ENCODE measurements at regions not wholly inside any gene's neighbourhood (a gene's known extent, or its start where the extent isn't known, plus 50 kb on each side); places are given as distances from the start of the nearest gene placed in this dataset.

DNA sequence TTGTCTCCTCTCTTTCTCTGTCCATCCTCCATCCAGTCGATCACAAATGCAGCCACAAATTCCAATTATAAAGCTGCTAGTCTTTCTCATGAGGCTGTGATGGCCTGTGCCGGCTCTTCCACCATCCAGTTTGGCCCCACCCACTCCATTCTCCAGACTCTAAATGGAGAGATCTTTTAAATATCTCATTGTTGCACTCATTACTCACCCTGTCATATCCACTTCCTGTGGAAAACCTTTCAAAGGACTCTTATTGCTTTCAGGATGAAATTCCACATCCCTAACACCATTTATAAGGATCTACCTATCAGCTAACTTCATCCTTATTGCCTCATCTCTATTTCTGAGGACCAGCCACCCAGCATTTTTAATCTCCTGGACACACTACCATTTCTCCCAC, 70.6 kb downstream of the NRN1 start:
- H3K36me3 ChIP-seq, result no peaks in the 10 kb centered on the region
- intact Hi-C loops (cut with DNase I; ENCODE audit: low total_unique reads), result no loop called here
- DNase-seq (no peak), ATAC-seq (no peak)
- H3K27ac ChIP-seq, result no peak overlapping the region
- H3K4me1 ChIP-seq, result no peaks in the 10 kb centered on the region
- TF ChIP-seq, protein P1, sequence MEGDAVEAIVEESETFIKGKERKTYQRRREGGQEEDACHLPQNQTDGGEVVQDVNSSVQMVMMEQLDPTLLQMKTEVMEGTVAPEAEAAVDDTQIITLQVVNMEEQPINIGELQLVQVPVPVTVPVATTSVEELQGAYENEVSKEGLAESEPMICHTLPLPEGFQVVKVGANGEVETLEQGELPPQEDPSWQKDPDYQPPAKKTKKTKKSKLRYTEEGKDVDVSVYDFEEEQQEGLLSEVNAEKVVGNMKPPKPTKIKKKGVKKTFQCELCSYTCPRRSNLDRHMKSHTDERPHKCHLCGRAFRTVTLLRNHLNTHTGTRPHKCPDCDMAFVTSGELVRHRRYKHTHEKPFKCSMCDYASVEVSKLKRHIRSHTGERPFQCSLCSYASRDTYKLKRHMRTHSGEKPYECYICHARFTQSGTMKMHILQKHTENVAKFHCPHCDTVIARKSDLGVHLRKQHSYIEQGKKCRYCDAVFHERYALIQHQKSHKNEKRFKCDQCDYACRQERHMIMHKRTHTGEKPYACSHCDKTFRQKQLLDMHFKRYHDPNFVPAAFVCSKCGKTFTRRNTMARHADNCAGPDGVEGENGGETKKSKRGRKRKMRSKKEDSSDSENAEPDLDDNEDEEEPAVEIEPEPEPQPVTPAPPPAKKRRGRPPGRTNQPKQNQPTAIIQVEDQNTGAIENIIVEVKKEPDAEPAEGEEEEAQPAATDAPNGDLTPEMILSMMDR (IDR thresholded peaks at IDR 0.05 in 4 of 5, conservative IDR thresholded peaks at IDR 0.05 in 1 of 5), result no peak
- TF ChIP-seq POLR2A (IDR thresholded peaks at IDR 0.05), result no peak
- H3K27me3 ChIP-seq, result peaks cover 0 to 5% (median 0%) of the 10 kb centered on the region in 3 donors
- H3K4me3 ChIP-seq, result no peak overlapping the region
- no peaks in the 10 kb centered on the region for H3K9me3 ChIP-seq
- in situ Hi-C loops (cut with MboI; ENCODE audit: low sequenced_read_pairs in 4 of 4), result no loop called here

DNA sequence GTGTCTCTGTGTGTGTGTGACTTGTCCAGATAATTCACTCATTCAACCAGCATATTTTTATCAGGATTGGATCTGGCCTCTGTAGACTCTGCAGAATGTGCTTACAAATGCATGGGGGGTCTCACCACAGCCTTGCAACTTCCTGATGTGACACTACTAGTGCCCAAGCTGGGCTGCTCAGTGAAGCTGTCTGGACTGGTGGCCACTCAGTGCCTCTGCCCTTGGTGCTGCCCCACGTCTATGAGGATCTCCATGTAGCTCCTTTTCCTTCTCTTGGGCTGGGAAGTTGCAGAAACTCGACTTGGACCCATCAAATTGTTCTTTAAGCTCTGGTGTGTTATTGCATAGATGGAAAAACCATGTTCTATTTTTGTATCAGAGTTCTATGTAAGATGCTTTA, 75.8 kb downstream of the NRN1 start:
- in situ Hi-C loops (cut with MboI; ENCODE audit: low sequenced_read_pairs in 4 of 4) (no loop called here), intact Hi-C loops (cut with DNase I; ENCODE audit: low total_unique reads) (no loop called here)
- H3K36me3 ChIP-seq, result no peaks in the 10 kb centered on the region
- no peak for ATAC-seq
- no peak for TF ChIP-seq POLR2A (IDR thresholded peaks at IDR 0.05)
- TF ChIP-seq, protein P1 (IDR thresholded peaks at IDR 0.05 in 4 of 5, conservative IDR thresholded peaks at IDR 0.05 in 1 of 5), result no peak
- H3K9me3 ChIP-seq, result no peaks in the 10 kb centered on the region
- no peak overlapping the region for H3K27ac ChIP-seq
- peaks cover 0 to 3% (median 0%) of the 10 kb centered on the region in 3 donors for H3K27me3 ChIP-seq
- H3K4me1 ChIP-seq, result no peaks in the 10 kb centered on the region
- no peak overlapping the region for H3K4me3 ChIP-seq
- no peak for DNase-seq

DNA sequence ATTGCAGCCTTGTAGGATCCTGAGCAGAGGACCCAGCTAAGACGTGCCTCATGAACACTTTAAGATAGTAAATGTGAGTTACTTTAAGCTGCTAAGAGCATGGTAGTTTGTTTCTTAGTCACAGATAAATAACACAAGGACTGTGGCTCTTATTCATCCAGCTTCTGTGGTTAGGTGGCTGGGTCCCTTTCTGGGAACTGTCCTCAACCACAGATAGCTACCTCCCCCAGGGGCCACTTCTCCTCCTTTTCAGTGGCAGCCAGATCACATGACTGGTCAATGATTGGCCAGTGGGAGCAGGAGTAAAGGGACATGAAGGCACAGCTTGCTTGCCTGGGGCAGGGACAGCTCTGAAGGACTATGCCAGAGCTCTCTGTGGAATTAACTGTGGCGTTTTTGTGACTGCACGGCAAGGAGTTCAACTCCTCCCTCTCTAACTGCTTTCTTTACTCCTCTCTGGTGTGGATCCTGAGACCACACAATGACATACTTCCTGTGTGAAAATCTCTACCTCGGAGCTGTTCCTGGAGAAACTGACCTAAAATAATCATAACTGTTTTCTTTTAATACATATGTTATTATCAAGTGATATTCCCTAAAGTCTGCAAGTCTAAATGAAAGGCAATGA, 76.5 kb downstream of the NRN1 start:
- in situ Hi-C loops (cut with MboI; ENCODE audit: low sequenced_read_pairs in 4 of 4) (no loop called here), intact Hi-C loops (cut with DNase I; ENCODE audit: low total_unique reads) (no loop called here)
- H3K4me3 ChIP-seq, result no peak overlapping the region
- H3K4me1 ChIP-seq, result no peaks in the 10 kb centered on the region
- H3K27ac ChIP-seq, result no peak overlapping the region
- no peaks in the 10 kb centered on the region for H3K36me3 ChIP-seq
- no peaks in the 10 kb centered on the region for H3K9me3 ChIP-seq
- DNase-seq, result no peak
- ATAC-seq, result no peak
- TF ChIP-seq, protein P1 (IDR thresholded peaks at IDR 0.05 in 4 of 5, conservative IDR thresholded peaks at IDR 0.05 in 1 of 5), result no peak
- TF ChIP-seq POLR2A (IDR thresholded peaks at IDR 0.05), result no peak
- peaks cover 0 to 3% (median 0%) of the 10 kb centered on the region in 3 donors for H3K27me3 ChIP-seq

DNA sequence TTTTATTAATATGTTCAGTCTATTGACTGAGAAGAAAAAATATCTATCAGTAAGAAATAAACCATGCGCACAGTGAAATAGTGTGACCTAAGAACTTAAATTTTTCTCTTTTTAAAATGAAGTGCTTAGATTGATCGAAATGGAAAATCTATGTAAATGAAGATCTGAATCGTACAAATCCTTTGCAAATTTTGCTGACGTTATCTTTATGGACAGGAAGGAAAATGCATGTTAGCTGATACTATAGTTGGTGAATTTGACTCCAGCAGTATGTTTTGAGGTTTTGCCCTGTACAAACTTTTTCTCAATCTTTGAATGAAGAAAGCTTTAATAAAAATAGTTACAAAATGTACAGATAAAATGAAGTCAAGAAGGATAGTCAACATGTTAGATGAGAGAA, 82.9 kb downstream of the NRN1 start:
- intact Hi-C loops (cut with DNase I; ENCODE audit: low total_unique reads) (no loop called here), in situ Hi-C loops (cut with MboI; ENCODE audit: low sequenced_read_pairs in 4 of 4) (no loop called here)
- ATAC-seq (no peak), DNase-seq (no peak)
- Histone ChIP-seq H3K36me3 (no peaks in the 10 kb centered on the region), H3K9me3 (peaks cover 0 to 6% (median 0%) of the 10 kb centered on the region in 3 donors), H3K27me3 (no peaks in the 10 kb centered on the region), H3K4me3 (no peak overlapping the region), H3K4me1 (no peaks in the 10 kb centered on the region), H3K27ac (no peak overlapping the region)
- TF ChIP-seq, protein P1 (IDR thresholded peaks at IDR 0.05 in 4 of 5, conservative IDR thresholded peaks at IDR 0.05 in 1 of 5), result no peak
- no peak for TF ChIP-seq POLR2A (IDR thresholded peaks at IDR 0.05)

DNA sequence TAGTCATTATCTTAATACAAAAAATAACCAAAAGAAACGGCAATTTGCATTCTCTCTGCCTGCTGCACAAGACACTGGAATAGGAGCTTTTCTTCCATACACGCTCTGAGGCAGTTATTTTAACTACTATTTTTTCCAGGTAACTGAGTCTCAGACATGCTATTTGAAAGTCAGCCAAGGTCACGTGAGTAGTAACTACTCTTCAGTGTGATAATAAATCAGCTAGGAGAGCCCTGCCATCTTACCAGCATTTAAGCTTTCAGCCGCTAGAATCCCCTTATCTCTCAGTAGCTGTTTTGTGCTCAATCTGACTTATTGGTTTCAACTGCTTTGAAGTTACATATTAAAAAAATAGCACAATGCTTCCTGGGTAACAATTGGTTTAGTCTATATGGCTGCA, 84.5 kb downstream of the NRN1 start:
- H3K36me3 ChIP-seq, result no peaks in the 10 kb centered on the region
- H3K27ac ChIP-seq, result no peak overlapping the region
- TF ChIP-seq, protein P1 (IDR thresholded peaks at IDR 0.05 in 4 of 5, conservative IDR thresholded peaks at IDR 0.05 in 1 of 5), result no peak
- TF ChIP-seq POLR2A (IDR thresholded peaks at IDR 0.05), result no peak
- H3K9me3 ChIP-seq, result peaks cover 0 to 6% (median 0%) of the 10 kb centered on the region in 3 donors
- ATAC-seq (no peak), DNase-seq (no peak)
- intact Hi-C loops (cut with DNase I; ENCODE audit: low total_unique reads), result no loop called here
- H3K4me3 ChIP-seq, result no peak overlapping the region
- no peaks in the 10 kb centered on the region for H3K4me1 ChIP-seq
- H3K27me3 ChIP-seq, result peaks cover 0 to 3% (median 0%) of the 10 kb centered on the region in 3 donors
- in situ Hi-C loops (cut with MboI; ENCODE audit: low sequenced_read_pairs in 4 of 4), result no loop called here
